GM18508 (cell line): ENCODE measurements at regions not wholly inside any gene's neighbourhood (a gene's known extent, or its start where the extent isn't known, plus 50 kb on each side); places are given as distances from the start of the nearest gene placed in this dataset.
A peak's percentile ranks its signal among the peaks of the same experiment; 100 is the strongest.

Experiments used
- ATAC-seq: cut with Tn5 transposase; IDR thresholded peaks from one replicate; pipeline ENCODE4 v1.9.1; 2021; ENCODE audit warnings: moderate number of reproducible peaks; ENCODE audit not compliant: insufficient read depth, unreplicated experiment

- ATAC-seq: no peak
These were observed 50.8 kb upstream of the SLC39A10 start for GRCh38 chr2:195606179-195606578.

GRCh38 chr2:195604706-195605105, 52.3 kb upstream of the SLC39A10 start:
- no peak for ATAC-seq

GRCh38 chr2:195603998-195604397, 53.0 kb upstream of the SLC39A10 start:
- no peak for ATAC-seq

- ATAC-seq: no peak
These were observed 53.6 kb upstream of the SLC39A10 start for GRCh38 chr2:195603408-195603807.

- ATAC-seq: no peak
These were observed 54.3 kb upstream of the SLC39A10 start for GRCh38 chr2:195602687-195603086.

GRCh38 chr2:195601361-195601760, 55.7 kb upstream of the SLC39A10 start:
- ATAC-seq: no peak

GRCh38 chr2:195600778-195601177, 56.2 kb upstream of the SLC39A10 start:
- no peak for ATAC-seq

GRCh38 chr2:195596840-195597239, 60.2 kb upstream of the SLC39A10 start:
- ATAC-seq: no peak

GRCh38 chr2:195595825-195596224, 61.2 kb upstream of the SLC39A10 start:
- ATAC-seq: no peak

- no peak for ATAC-seq
These were observed 61.9 kb upstream of the SLC39A10 start for GRCh38 chr2:195594919-195595694.

- peak; percentile 48 for ATAC-seq
These were observed 62.8 kb upstream of the SLC39A10 start for GRCh38 chr2:195594248-195594647.

GRCh38 chr2:195592105-195592504, 64.9 kb upstream of the SLC39A10 start:
- ATAC-seq: no peak

- no peak for ATAC-seq
These were observed 66.2 kb upstream of the SLC39A10 start for GRCh38 chr2:195590861-195591205.

- ATAC-seq: no peak
These were observed 66.7 kb upstream of the SLC39A10 start for GRCh38 chr2:195590199-195590860.

GRCh38 chr2:195587966-195588365, 69.1 kb upstream of the SLC39A10 start:
- ATAC-seq: no peak

- ATAC-seq: no peak
These were observed 70.8 kb upstream of the SLC39A10 start for GRCh38 chr2:195586062-195586714.

GRCh38 chr2:195582188-195582587, 74.8 kb upstream of the SLC39A10 start:
- ATAC-seq: no peak

- no peak for ATAC-seq
These were observed 77.1 kb upstream of the SLC39A10 start for GRCh38 chr2:195579776-195580555.

- peak; percentile 62 for ATAC-seq
These were observed 81.1 kb upstream of the SLC39A10 start for GRCh38 chr2:195575879-195576401.

- no peak for ATAC-seq
These were observed 82.0 kb upstream of the SLC39A10 start for GRCh38 chr2:195575016-195575415.
